ENCODE measurements at regions not wholly inside any gene's neighbourhood (a gene's known extent, or its start where the extent isn't known, plus 50 kb on each side); places are given as distances from the start of the nearest gene placed in this dataset.

DNA sequence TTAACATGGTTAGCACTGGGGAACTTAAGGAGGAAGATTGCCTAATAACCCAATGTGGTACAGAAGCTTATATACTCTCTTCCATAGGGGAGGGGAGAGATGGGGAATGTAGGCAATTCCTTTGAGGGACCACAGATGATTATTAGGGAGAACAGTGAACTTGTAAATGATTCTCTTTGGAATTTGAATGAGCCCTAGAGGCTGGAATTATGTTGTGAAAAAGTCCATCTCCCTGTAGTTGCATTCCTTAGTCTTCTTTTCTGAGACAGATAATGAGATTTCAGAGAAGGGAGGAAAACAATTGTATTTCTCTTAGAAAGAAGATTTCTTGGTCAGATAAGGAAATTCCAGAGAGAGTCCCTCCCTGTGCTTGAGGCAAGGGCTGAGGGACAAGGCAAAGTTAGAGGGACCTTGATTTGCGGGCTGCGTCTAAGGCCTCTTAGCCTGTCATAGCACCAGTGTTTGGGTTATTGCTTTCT, 89.0 kb upstream of the HMCN1 start:
- DNase-seq = no peak

DNA sequence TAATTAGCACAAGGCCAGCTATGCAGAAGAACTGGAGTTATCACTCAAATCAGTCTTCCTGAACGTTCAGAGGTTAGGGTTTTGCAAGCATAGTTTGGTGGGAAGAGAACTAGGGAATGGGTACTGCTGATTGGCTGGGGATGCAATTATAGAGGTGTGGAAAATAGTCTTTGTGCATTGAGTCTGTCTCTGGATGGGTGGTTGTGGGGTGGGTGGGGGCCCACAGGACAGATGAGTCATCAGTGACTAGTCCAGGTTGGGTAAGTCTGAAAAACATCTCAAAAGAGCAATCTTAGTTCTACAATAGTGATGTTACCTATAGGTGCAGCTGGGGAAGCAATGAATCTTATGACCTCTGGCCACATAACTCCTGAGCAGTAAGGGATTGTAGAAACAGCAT, 89.7 kb upstream of the HMCN1 start:
- DNase-seq = no peak

DNA sequence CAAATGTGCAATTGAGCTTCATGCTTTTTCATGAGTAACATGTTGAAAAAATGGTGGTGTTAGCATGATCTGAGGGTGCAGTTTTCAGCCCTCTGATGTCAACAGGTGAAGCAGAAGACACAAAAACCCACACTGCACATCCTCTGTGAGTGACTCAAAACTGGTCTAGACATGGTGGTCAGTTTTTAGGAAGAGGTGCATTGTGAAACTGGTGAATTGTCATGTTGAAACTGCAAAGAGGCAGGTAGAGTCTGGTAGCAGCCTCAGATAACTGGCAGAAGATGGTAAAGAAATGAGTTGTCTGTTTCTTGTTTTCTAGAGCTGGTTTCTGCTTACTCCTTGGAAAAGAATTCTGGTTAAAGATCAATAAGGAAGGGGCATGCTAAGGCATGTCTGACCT, 97.3 kb upstream of the HMCN1 start:
- no peak for DNase-seq

DNA sequence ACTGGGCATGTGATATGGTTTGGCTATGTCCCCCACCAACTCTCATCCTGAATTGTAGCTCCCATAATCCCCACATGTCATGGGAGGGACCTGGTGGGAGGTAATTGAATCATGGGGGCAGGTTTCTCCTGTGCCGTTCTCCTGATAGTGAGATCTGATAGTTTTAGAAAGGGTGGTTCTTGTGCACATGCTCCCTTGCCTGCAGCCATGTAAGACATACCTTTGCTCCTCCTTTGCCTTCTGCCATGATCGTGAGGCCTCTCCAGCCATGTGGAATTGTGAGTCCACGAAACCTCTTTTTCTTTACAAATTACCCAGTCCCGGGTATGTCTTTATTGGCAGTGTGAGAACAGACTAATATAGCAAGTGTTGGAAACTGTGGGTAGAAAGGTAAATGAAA, 99.5 kb upstream of the HMCN1 start:
- DNase-seq = no peak

DNA sequence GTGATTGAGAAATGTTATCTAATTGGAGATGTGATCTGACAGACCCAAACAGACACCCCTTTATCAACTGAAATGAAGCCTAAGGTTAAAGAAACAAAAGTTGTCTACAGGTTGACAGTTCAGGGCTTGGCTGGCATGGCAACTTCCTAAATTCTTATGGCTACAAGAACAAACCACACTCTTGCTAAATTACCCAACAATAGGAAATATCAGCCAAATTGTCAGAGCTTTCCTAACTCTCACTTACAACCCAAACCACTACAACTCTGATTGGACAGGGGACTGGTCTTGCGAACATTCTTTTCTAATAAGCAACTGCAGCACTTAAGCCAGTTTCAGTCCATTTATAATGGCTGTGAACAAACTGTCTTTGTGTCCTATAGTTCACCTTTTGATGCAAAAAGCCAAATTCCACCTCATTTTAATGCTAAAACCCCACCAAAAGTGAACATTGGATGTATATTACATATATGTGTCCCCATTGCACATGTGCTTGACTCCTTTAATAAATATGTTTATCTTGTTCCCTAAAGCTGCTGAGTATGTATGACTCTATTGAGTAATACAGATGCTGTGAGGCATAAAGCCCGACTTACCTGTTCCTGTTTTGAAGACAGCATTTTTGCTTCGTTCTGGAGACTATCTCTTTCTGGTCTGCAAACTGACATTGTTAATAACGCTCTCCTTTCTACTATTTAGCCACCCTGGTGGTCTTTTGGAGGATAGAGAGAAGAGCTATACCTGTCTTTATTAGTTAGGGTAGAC, 101.3 kb upstream of the HMCN1 start:
- DNase-seq = no peak

DNA sequence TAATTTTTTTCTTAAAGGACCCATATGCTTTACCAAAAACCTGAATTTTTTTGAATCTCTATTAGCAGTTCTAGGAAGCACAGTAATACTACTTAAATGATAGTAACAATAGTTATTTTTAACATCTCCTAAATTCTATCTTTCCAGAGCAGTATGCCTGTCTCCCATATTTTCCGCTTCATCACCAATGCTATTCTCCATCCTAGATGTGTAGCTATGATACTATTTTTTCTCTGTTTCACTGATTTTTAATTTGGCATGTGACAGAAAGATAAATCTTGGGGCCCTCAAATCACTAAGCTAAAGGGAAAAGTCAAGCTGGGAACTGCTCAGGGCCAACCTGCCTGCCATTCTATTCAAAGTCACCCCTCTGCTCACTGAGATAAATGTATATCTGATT, 102.3 kb upstream of the HMCN1 start:
- DNase-seq = no peak

DNA sequence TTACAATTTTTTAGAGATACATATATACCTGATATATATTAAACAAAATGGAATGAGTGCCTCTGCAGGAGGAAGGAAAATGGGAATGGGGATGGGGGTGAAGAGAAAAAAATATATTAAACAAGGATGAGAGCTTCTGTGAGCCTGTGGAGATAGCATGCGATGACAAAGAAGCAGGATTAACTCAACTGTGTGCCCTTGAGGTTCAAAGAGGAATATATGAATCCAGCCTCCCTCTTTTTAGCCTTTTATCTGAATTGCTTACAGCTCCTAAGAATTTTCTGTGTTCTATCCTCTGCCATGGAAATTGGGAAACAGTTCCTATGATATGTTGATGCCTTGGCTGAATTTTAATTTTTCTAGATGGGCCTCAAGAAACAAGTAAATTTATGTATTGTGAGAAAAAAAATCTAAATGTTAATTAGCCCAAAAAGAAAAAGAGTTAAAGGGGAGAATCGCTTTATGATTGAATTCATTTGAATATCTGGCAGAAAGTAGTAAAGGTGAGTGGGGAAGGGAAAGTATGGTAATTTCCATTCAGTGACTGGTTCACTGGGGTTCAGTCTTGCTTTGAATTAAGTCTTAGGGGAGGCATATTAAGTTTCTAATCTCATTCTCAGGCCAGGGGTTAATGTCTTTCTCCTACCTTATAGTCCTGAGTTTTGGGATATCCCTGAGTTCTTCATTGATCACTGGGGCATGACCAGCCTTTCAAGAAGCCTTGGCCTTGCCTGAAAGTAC, 106.3 kb upstream of the HMCN1 start:
- DNase-seq = no peak

DNA sequence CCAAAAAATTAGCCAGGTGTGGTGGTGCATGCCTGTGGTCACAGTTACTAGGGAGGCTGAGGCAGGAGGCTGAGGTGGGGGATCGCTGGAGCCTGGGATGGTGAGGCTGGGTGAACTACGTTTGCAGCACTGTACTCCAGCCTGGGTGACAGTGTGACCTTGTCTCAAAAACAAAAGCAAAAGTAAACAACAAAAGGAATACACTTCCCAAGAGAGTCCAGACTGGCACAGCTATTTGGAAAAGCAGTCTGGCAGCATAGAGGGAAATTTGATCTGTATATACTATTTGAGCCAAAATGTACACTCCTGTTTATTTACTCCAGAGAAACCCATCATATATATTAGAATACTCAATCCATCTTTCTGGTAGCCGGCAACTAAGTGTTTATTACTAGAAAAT, 107.0 kb upstream of the HMCN1 start:
- DNase-seq = no peak

DNA sequence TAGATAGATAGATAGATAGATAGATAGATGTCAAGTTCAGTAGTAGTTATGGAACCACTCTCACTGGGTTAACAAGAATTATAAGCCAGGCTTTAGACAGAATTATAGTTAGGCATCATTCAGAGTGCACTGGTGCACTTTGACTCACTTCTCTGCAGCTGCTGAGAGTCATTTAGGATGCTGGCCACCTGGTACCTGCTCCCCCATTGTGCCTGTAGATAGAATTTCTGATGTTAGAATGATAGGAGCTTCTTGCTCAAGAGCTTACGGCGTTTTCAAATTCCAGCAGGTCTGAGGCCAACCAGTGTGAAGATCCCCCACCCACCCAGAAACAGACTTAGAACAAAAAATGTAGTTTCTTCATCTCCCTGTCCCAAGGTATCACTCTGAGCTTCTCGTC, 107.8 kb upstream of the HMCN1 start:
- no peak for DNase-seq

DNA sequence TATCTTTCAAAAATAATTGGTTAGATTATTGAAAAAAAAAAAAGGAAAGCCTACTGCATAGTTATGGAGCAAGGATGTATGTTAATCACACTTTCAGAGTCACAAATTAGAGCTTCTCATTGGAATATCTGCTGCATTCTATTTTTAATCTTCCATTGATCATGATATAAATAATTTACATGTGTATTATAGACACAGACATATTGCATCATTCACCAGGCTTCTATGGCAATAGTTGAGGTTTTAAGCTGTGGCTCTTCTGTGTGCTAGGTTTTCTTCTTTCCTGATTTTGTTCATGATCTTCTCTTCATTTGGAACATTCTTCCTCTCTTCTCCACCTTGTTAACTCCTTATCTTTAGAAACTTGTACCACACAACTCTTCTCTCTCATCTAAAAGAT, 123.2 kb upstream of the HMCN1 start:
- DNase-seq = no peak

DNA sequence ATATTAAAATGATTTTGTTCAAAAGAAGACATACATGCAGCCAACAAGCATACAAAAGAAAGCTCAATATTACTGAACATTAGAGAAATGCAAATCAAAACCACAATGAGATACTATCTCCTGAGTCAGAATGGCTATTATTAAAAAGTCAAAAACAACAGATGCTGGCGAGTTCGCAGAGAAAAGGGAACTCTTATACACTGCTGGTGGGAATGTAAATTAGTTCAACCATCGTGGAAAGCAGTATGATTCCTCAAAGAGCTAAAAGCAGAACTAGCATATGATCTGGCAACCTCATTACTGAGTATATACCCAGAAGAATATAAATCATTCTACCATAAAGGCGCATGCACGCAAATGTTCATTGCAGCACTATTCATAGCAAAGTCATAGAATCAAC, 126.0 kb upstream of the HMCN1 start:
- DNase-seq = no peak

DNA sequence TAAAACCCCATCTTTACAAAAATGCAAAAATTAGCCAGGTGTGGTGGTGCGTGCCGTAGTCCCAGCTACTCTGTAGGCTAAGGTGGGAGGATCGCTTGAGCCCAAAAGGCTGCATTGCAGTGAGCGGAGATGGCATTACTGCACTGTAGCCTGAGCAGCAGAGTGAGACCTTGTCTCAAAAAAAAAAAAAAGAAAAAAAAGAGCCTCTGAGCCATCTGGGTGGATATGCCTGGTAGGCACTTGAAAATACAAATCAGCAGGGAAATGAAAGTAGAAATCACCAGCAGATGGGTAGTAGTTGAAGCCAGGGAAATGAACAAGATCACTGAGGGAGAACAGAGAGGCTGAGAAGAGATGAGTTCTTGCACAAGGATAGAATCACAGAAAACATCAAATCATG, 131.0 kb upstream of the HMCN1 start:
- no peak for DNase-seq

DNA sequence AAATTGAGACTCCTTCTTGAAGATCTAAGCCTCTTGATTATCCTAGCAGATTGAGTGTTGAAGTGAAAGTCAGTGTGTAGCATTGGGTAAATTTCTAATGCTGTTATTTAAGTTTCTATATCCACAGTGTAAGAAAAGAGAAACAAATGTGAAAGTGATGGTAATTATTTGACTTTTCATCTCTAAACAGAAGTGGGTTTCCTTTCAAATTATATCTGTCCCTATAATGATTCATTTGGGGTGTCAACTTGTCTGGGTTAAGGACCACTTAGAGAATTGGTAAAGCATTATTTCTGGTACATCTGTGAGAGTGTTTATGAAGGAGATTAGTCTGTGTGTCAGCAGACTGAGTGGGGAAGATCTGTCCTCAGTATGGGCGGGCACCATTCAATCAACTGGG, 133.0 kb upstream of the HMCN1 start:
- DNase-seq = no peak

DNA sequence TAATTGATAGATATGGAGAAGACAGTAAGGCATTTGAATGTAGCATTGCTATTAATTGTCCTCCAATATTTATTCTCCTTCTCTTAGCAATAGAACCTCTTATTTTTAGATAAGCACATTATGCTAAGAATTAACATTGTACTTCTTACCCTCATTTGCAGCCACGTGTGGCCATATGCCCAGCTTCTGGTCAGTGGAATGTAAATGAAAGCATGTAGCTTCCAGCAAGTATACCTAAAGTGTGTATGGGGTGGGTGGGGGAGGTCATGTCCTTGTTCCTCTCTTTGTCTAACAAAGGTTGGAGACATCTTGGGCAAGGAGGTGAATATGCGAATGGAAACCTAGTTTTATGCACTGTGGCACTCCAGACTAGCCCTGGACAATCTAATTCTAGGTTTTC, 133.6 kb upstream of the HMCN1 start:
- no peak for DNase-seq

DNA sequence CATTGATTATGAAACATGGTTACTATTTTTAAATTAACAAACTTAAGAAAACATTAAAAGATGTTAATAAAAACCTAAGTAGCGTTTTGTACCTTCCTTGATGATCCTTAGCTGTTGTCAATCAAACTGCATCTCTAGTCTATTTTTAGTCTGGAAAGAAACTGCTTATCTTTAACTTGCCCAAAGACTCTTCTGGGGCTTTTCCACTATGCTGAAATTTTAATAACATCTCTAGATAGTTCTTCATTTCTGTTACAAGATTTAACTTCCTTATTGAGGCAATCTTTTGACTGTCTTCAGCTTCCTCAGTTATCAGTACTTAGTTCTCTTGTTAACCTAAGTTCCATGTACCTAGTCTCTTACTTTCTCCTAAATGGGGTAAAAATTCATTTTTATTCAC, 135.9 kb upstream of the HMCN1 start:
- no peak for DNase-seq

DNA sequence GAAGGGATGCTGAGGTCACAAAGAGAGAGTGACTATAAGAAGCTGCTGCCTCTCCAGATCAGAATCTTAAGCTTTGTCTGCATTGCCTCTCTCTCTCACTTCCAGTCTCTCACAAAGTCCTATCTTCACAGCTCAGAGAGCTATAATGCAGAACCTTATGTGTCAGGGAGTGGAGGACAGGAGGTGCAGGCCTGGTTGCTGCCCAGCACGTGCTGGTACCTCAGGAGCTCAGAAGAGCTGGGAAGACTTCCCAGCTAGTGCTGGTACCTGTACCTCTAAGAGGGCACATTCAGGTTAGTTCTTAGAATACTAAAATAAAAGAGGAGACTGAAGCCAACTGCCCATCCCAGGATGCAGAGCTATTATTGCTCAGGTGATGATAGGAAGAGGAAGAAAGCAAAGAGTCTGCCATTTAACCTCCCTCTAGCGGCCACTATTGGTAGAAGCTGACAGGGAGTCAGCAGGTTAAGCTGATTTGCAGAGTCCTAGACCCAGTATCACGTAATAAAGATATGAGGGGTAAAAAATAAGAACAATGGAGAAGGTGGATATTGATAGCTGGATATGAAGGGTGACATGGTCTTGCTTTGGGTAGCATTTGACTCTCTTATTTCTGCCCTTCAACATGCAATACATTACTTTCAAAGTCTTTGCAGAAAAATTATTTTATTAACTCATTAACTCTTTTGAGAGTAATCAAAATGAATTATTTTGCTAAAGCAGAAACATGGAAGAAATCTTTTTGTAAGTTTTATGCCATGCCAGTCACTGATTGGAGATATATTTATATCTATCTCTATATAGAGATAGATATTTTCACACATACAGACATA, 138.1 kb upstream of the HMCN1 start:
- DNase-seq = peak; percentile 65

DNA sequence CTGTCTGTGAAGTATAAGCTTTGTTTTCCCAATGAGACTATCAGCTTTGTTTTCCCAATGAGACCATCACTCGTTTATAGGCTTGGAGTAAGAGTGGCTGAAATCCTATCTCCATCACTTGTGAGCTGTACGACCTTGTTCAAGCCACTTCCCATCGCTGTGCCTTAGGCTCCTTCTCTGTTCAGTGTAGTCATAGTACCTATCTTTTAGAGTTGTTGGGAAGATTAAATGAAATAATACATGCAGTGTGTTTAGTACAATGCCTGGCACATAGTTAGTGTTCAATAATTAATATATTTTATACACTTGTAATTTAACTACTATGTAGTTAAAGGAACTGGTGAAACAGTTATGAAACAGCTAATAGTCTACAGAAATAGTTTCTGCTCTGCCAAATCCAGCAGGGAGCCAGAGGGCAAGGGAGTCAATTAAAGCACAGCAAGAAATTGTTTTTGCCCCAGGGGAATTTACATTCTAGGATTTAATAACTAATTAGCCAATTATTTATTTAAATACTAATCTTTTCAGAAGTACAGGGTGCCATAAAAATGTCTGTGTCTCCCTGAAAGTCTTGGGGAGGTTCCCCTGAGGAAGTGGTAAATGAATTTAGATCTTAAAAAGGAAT, 139.3 kb upstream of the HMCN1 start:
- no peak for DNase-seq

DNA sequence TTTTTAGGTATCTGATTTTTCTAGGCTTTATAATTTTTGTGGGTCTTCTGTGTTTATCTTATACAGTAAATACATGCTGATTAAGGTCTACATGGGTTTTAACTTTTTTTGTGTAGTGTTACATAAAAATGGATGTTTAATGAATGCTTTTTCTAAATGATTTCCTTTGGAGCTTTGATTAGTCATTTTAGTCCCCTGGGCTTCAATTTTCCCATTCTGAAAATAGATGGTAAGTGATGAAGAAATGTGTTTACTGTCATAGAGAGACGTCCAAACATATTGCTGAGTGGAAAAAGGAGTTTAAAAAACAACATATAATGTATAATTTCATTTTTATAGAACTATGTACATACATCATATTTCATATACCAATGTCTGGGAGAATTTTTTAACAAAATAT, 140.9 kb upstream of the HMCN1 start:
- no peak for DNase-seq

DNA sequence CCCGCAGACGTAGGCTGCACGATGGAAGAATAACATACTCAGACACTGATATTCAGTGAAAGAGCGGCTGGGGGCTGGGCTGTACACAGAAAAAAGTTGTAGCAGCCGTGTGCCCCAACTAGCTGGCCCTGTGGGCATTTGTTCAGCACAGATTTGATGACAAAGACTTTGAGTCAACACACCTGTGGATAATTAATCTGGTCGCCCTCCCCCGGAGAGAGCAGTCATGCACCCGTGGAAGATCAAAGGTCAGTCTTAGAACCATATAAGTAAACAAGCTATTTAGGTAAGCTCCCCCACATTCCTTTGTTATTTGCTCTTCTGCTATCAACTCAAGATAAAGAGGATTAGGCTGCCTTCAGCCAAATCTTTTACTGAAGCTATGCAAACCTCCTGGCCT, 148.4 kb upstream of the HMCN1 start:
- DNase-seq = no peak

DNA sequence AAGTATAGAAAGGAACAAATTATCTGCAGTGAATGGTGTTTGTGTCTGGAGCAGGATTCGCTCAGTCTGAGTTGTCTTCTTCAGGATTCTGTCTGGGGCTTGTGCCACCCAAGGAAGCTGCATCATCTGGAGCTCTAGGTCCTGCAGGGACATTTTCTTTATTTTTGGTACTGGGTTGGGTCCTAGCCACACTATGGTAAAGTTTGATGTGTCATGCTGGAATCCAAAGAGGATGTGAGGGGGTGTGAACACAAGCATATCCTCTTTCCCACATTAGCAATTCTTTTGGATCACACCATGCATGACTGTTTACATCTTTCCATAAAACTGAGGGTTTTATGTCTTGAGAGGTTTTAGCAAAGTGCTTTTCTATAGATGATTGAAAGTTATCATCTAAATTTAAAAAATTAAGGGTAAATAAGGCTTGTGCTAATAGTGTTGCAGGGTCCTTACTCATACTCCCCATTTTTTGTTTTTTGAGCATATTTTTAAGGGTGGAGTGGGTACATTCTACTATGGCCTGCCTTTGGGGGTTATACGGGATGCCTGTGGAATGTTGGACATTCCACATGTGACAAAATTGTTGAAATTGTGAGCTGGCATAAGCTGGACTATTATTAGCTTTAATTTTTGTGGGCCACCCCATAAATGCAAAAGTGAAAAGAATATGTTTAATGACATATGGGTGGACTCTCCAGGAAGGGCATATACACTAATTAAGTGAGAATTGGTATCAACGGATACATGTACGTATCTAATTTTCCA, 152.0 kb upstream of the HMCN1 start:
- no peak for DNase-seq

DNA sequence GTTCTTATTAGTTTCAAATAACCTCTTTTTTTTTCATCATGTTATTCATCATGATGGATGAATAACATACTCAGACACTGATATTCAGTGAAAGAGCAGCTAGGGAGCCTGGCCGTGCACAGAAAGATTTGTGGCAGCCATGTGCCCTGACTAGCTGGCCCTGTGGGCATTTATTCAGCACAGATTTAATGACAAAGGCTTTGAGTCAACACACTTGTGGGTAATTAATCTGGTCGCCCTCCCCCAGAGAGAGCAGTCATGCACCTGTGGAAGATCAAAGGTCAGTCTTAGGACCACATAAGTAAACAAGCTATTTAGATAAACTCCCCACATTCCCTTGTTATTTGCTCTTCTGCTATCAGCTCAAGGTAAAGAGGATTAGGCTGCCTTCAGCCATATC, 153.2 kb upstream of the HMCN1 start:
- no peak for DNase-seq

DNA sequence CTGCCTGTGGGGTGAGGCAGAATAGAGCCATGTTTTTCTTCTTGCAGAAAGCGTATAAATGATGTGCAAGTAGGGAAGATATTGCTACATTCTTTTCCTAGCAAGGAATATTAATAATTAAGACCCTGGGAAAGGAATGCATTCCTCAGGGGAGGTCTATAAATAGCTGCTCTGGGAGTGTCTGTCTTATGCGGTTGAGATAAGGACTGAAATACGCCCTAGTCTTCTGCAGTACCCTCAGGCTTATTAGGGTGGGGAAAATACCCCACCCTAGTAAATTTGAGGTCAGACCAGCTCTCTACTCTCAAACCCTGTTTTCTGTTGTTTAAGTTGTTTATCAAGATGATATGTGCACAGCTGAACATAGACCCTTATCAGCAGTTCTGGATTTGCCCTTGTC, 155.9 kb upstream of the HMCN1 start:
- no peak for DNase-seq
